GM23248 (cell line): ENCODE measurements at regions not wholly inside any gene's neighbourhood (a gene's known extent, or its start where the extent isn't known, plus 50 kb on each side); places are given as distances from the start of the nearest gene placed in this dataset.

Experiments
- EZH2 ChIP-seq: fragments of 200-600 bp; sonication (generic); IDR thresholded peaks from 2 replicates; pipeline ENCODE4 v1.6.1; 2018; ENCODE audit warnings: antibody characterized with exemption, mild to moderate bottlenecking; ENCODE audit not compliant: insufficient read depth, poor library complexity, severe bottlenecking
- EZH2phosphoT487 ChIP-seq: fragments of 200-600 bp; sonication (generic); IDR thresholded peaks from 2 replicates; pipeline ENCODE4 v1.6.1; 2018; ENCODE audit warnings: antibody characterized with exemption, moderate library complexity, mild to moderate bottlenecking, low read depth; ENCODE audit not compliant: insufficient read depth

GRCh38 chr2:217636578-217636977 lies 366.2 kb downstream of the TNS1 start:
- TF ChIP-seq EZH2phosphoT487 (no peak), EZH2 (no peak)
